ENCODE measurements at regions not wholly inside any gene's neighbourhood (a gene's known extent, or its start where the extent isn't known, plus 50 kb on each side); places are given as distances from the start of the nearest gene placed in this dataset.

- H3K4me3 ChIP-seq (ENCODE audit: low read length) = no peak overlapping the region
- no peak for DNase-seq (ENCODE audit: low read depth)
- TF ChIP-seq CTCF (conservative IDR thresholded peaks at IDR 0.05; ENCODE audit: low read length) = no peak
These were observed 95.6 kb upstream of the ADRA1B start for GRCh38 chr5:159820692-159821091.

DNA sequence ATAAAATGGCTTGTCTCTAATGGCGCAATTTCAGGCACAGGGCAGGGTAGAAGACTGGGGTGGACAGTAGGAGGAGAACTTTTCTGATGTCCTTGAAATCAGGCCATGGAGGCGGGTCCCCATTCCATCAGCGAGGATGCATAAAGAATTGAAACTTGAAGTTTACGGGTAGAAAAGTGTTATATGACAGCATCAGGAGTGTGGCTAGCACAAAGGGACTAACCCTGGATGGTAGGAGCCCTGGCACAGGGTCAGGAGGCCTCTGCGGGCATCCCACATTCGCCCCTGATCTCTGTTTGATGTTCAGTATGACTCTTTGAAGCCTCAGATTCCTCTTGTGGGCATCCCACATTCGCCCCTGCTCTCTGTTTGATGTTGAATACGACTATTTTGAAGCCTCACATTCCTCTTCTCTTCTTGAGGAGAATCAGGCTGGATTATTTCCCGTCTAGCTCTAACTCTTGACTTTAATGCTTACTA, 94.8 kb upstream of the ADRA1B start:
- TF ChIP-seq CTCF (conservative IDR thresholded peaks at IDR 0.05; ENCODE audit: low read length) = no peak
- H3K4me3 ChIP-seq (ENCODE audit: low read length) = no peak overlapping the region
- DNase-seq (ENCODE audit: low read depth) = no peak

DNA sequence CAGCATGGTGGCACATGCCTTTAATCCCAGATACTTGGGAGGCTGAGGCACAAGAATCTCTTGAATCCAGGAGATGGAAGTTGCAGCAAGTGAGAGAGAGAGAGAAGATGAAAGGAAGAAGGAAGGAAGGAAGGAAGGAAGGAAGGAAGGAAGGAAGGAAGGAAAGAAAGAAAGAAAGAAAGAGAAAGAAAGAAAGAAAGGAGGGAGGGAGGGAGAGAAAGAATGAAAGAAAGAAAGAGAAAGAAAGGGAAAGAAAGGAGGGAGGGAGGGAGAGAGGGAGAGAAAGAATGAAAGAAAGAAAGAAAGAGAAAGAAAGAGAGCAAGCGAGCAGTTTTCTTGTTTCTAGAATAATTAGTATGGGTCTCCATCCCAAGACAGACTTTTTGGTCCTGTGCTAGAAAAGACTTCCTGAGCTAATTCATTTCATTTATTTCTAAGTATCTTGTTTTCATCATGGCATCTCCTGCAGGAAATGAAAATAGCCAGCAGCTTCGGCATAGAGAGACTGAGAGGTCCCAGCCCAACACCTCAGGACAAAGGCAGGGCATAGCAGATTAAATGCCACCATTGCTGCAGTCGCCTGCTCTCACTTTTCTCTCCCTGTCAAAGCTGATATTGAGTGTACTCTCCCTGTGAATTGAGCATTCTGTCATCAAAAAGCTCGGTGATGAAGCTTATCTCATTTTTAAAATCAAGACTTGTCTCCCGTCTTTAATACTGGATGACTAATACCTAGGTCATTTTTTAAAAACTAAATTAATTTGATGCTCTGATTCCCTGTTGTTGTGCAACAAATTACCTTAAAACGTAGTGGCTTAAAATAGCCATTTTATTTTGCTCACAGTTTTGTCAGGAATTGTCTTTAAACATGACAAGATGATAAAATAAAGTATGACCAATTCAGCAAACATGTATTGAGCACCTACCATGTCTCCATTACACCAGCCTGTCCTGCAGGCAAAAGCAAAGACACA, 91.8 kb upstream of the ADRA1B start:
- no peak for DNase-seq (ENCODE audit: low read depth)
- no peak for TF ChIP-seq CTCF (conservative IDR thresholded peaks at IDR 0.05; ENCODE audit: low read length)
- no peak overlapping the region for H3K4me3 ChIP-seq (ENCODE audit: low read length)

DNA sequence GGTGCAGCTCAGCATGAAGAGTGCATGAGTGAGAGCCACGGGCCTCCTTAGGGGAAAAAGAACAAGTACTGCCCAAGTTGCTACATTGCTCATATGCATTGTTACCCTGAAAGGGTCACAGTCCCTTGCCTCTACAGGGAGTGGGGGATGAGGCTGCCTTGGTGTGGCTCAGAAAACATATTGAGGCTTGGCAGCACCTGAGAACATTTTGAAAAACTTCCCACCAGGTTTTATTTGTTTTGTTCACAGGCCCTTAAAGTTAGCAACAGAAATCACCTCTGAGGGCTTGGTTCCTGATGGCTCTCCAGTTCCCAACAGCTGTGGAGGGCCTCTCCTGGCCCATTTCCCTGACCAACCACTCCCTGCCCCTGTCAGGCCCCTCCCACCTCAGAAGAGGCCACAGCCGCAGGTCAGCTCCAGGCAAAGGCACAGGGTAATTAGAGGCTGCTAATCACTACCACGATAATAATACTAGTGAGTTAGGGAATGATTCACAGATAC, 90.7 kb upstream of the ADRA1B start:
- H3K4me3 ChIP-seq (ENCODE audit: low read length) = no peak overlapping the region
- no peak for TF ChIP-seq CTCF (conservative IDR thresholded peaks at IDR 0.05; ENCODE audit: low read length)
- peak; percentile 23 for DNase-seq (ENCODE audit: low read depth)

DNA sequence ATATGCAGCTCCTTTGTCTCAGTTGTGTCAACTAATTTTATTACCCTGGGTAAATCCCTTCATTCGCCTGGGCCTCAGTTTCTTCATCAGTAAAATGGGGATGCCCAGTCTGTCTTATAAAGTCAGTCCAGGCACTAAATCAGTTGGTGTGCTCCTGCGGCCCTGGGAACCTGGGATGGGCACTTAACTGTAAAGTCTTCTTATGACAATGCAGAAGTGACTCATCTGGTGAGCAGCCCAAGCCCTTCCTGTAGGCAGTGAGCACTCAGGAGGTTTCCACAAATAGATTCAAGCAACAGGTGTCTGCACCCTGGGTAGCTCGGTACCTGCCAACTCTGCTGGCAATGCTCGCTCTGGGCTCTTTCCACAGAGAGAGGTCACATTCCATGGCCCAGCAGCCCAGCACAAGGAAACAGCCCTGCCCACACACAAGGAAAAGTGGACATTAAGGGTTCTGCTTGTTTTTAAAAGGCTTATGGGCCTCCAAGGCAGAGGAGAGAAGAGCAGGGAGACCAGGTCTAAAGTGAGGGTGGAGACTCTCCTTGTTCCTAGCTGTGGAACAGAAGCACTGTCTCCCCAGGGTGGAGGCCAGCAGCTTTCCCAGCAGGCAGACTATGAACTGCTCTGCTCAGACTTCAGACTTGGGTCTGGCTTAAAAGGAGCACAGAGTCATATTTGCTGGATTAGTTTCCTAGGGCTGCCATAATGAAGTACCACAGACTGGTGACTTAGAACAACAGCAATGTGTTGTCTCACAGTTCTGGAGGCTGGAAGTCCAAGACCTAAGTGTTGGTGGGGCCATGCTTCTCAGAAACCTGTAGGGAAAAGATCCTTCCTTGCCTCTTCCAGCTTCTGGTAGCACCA, 89.7 kb upstream of the ADRA1B start:
- H3K4me3 ChIP-seq (ENCODE audit: low read length) = no peak overlapping the region
- no peak for TF ChIP-seq CTCF (conservative IDR thresholded peaks at IDR 0.05; ENCODE audit: low read length)
- peak; percentile 78 for DNase-seq (ENCODE audit: low read depth)

- no peak for DNase-seq (ENCODE audit: low read depth)
- no peak overlapping the region for H3K4me3 ChIP-seq (ENCODE audit: low read length)
- no peak for TF ChIP-seq CTCF (conservative IDR thresholded peaks at IDR 0.05; ENCODE audit: low read length)
These were observed 88.4 kb upstream of the ADRA1B start for GRCh38 chr5:159827861-159828260.

Data from AG10803 (cell line).